ENCODE measurements at regions not wholly inside any gene's neighbourhood (a gene's known extent, or its start where the extent isn't known, plus 50 kb on each side); places are given as distances from the start of the nearest gene placed in this dataset.

DNA sequence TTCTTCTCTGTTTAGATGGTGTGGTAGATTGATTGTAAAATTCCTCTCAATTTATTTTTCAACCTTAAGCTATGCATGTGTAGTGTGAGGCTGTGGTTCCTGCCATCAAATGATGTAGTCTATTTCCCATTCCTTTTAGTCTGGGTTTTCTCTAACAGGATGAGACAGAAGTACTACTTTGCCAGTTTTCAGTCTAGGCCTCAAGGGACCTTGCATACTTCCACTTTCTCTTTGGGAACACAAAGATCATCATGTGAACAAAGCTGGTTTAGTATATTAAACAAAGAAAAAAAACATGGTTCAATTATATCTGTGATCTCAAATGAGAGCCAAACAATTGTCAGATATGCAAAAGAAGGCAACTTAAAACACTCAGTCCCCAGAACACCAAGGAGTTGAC is 1284.0 kb downstream of the RAPGEF2 start:
- Histone ChIP-seq H3K4me2 (ENCODE audit: low read depth, low read length) (no peak overlapping the region), H3K4me1 (ENCODE audit: insufficient read depth, low read length) (no peaks in the 10 kb centered on the region), H3K4me3 (replicated peaks in 1 of 3; ENCODE audit: insufficient read depth in 1 of 3, low read depth in 2 of 3, low read length in 3 of 3) (no peak overlapping the region), H3K36me3 (replicated peaks in 1 of 2; ENCODE audit: control insufficient read depth in 1 of 2, insufficient read depth in 2 of 2, low read length in 2 of 2) (no peaks in the 10 kb centered on the region), H3K27ac (ENCODE audit: extremely low read length, insufficient read depth, low read length) (no peak overlapping the region), H3K9ac (ENCODE audit: insufficient read depth, low read depth, low read length) (no peak overlapping the region), H2AFZ (ENCODE audit: low read length) (no peak overlapping the region), H3K79me2 (ENCODE audit: insufficient read depth, low read length) (no peaks in the 10 kb centered on the region), H3K9me3 (ENCODE audit: low read length) (peaks cover 12% of the 10 kb centered on the region), H3K27me3 (ENCODE audit: control insufficient read depth in 1 of 2, insufficient read depth in 2 of 2, low read length in 2 of 2) (no peaks in the 10 kb centered on the region), H4K20me1 (ENCODE audit: insufficient read depth, low read length) (no peaks in the 10 kb centered on the region)
- DNase-seq (ENCODE audit: low spot score) (no peak), ATAC-seq (no peak), FAIRE-seq (no peak)
- BruUV-seq (replicated peaks), result no TSS peak
- intact Hi-C loops (cut with micrococcal nuclease; ENCODE audit: unreplicated experiment) (no loop called here), in situ Hi-C loops (cut with HindIII; ENCODE audit: extremely low pct_ligation_motif_present, low pct_unique_long_range_greater_than_20kb) (no loop called here)
- ChIA-PET CTCF (ENCODE audit: low intra/inter-chr PET ratio, low total read pairs) (no interaction called here), POLR2A (no interaction called here)
- TF ChIP-seq, protein P1, sequence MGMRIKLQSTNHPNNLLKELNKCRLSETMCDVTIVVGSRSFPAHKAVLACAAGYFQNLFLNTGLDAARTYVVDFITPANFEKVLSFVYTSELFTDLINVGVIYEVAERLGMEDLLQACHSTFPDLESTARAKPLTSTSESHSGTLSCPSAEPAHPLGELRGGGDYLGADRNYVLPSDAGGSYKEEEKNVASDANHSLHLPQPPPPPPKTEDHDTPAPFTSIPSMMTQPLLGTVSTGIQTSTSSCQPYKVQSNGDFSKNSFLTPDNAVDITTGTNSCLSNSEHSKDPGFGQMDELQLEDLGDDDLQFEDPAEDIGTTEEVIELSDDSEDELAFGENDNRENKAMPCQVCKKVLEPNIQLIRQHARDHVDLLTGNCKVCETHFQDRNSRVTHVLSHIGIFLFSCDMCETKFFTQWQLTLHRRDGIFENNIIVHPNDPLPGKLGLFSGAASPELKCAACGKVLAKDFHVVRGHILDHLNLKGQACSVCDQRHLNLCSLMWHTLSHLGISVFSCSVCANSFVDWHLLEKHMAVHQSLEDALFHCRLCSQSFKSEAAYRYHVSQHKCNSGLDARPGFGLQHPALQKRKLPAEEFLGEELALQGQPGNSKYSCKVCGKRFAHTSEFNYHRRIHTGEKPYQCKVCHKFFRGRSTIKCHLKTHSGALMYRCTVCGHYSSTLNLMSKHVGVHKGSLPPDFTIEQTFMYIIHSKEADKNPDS (CRISPR knock-in tag; IDR thresholded peaks at IDR 0.05), result no peak
- TF ChIP-seq ZEB1 (IDR thresholded peaks at IDR 0.05; ENCODE audit: insufficient replicate concordance, low read depth), result no peak
- no peak for TF ChIP-seq MEIS2 (CRISPR knock-in tag; IDR thresholded peaks at IDR 0.05)
- no peak for TF ChIP-seq ZIK1 (CRISPR knock-in tag; IDR thresholded peaks at IDR 0.05; ENCODE audit: borderline replicate concordance, low read depth)
- no peak for TF ChIP-seq HDAC2 (CRISPR knock-in tag; IDR thresholded peaks at IDR 0.05)
- TF ChIP-seq ZNF282 (IDR thresholded peaks at IDR 0.05; ENCODE audit: partially characterized antibody), result no peak
- TF ChIP-seq HOXD1 (CRISPR knock-in tag; IDR thresholded peaks at IDR 0.05), result no peak
- TF ChIP-seq, protein P2, sequence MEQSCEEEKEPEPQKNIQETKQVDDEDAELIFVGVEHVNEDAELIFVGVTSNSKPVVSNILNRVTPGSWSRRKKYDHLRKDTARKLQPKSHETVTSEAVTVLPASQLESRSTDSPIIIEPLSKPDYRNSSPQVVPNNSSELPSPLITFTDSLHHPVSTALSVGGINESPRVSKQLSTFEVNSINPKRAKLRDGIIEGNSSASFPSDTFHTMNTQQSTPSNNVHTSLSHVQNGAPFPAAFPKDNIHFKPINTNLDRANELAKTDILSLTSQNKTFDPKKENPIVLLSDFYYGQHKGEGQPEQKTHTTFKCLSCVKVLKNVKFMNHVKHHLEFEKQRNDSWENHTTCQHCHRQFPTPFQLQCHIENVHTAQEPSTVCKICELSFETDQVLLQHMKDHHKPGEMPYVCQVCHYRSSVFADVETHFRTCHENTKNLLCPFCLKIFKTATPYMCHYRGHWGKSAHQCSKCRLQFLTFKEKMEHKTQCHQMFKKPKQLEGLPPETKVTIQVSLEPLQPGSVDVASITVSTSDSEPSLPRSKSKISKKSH (CRISPR knock-in tag; IDR thresholded peaks at IDR 0.05; ENCODE audit: borderline replicate concordance), result no peak
- TF ChIP-seq, protein P3, sequence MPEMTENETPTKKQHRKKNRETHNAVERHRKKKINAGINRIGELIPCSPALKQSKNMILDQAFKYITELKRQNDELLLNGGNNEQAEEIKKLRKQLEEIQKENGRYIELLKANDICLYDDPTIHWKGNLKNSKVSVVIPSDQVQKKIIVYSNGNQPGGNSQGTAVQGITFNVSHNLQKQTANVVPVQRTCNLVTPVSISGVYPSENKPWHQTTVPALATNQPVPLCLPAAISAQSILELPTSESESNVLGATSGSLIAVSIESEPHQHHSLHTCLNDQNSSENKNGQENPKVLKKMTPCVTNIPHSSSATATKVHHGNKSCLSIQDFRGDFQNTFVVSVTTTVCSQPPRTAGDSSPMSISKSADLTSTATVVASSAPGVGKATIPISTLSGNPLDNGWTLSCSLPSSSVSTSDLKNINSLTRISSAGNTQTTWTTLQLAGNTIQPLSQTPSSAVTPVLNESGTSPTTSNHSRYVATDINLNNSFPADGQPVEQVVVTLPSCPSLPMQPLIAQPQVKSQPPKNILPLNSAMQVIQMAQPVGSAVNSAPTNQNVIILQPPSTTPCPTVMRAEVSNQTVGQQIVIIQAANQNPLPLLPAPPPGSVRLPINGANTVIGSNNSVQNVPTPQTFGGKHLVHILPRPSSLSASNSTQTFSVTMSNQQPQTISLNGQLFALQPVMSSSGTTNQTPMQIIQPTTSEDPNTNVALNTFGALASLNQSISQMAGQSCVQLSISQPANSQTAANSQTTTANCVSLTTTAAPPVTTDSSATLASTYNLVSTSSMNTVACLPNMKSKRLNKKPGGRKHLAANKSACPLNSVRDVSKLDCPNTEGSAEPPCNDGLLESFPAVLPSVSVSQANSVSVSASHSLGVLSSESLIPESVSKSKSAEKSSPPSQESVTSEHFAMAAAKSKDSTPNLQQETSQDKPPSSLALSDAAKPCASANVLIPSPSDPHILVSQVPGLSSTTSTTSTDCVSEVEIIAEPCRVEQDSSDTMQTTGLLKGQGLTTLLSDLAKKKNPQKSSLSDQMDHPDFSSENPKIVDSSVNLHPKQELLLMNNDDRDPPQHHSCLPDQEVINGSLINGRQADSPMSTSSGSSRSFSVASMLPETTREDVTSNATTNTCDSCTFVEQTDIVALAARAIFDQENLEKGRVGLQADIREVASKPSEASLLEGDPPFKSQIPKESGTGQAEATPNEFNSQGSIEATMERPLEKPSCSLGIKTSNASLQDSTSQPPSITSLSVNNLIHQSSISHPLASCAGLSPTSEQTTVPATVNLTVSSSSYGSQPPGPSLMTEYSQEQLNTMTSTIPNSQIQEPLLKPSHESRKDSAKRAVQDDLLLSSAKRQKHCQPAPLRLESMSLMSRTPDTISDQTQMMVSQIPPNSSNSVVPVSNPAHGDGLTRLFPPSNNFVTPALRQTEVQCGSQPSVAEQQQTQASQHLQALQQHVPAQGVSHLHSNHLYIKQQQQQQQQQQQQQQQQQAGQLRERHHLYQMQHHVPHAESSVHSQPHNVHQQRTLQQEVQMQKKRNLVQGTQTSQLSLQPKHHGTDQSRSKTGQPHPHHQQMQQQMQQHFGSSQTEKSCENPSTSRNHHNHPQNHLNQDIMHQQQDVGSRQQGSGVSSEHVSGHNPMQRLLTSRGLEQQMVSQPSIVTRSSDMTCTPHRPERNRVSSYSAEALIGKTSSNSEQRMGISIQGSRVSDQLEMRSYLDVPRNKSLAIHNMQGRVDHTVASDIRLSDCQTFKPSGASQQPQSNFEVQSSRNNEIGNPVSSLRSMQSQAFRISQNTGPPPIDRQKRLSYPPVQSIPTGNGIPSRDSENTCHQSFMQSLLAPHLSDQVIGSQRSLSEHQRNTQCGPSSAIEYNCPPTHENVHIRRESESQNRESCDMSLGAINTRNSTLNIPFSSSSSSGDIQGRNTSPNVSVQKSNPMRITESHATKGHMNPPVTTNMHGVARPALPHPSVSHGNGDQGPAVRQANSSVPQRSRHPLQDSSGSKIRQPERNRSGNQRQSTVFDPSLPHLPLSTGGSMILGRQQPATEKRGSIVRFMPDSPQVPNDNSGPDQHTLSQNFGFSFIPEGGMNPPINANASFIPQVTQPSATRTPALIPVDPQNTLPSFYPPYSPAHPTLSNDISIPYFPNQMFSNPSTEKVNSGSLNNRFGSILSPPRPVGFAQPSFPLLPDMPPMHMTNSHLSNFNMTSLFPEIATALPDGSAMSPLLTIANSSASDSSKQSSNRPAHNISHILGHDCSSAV (CRISPR knock-in tag; IDR thresholded peaks at IDR 0.05; ENCODE audit: borderline replicate concordance), result no peak
- TF ChIP-seq ZNF367 (CRISPR knock-in tag; IDR thresholded peaks at IDR 0.05; ENCODE audit: borderline replicate concordance), result no peak
- TF ChIP-seq, protein P4, sequence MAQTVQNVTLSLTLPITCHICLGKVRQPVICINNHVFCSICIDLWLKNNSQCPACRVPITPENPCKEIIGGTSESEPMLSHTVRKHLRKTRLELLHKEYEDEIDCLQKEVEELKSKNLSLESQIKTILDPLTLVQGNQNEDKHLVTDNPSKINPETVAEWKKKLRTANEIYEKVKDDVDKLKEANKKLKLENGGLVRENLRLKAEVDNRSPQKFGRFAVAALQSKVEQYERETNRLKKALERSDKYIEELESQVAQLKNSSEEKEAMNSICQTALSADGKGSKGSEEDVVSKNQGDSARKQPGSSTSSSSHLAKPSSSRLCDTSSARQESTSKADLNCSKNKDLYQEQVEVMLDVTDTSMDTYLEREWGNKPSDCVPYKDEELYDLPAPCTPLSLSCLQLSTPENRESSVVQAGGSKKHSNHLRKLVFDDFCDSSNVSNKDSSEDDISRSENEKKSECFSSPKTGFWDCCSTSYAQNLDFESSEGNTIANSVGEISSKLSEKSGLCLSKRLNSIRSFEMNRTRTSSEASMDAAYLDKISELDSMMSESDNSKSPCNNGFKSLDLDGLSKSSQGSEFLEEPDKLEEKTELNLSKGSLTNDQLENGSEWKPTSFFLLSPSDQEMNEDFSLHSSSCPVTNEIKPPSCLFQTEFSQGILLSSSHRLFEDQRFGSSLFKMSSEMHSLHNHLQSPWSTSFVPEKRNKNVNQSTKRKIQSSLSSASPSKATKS (CRISPR knock-in tag; IDR thresholded peaks at IDR 0.05), result no peak
- no peak for TF ChIP-seq SETDB1 (CRISPR knock-in tag; IDR thresholded peaks at IDR 0.05; ENCODE audit: borderline replicate concordance)
